ENCODE measurements at regions not wholly inside any gene's neighbourhood (a gene's known extent, or its start where the extent isn't known, plus 50 kb on each side); places are given as distances from the start of the nearest gene placed in this dataset.

DNA sequence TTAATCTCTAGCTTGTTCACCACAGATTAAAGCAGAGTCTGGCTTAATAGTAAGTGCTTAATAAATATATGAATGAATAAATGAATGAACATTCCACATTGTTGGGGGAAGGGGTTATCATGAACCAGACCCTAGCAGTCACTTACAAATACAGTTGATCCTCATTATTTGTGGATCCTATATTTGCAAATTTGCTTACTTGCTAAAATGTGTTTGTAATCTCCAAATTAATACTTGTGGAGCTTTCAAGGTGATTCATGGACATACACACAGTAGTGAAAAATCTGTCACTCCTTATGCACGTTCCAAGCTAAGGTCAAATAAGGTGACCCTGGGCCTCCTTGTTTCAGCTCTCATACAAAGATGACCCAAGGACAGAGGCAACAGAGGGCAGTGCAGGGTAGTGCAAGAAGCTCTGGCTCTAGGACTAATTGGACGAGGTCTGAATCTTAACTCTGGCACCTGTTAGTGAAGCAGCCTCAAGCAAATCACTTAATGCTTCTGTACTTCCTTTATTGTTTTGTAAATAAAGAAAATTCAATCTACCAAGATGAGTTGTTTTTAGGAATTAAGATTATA lies 112.8 kb upstream of the C2CD4B start:
- H3K9me3 ChIP-seq (ENCODE audit: control insufficient read depth, low read depth, low read length), result no peaks in the 10 kb centered on the region
- TF ChIP-seq, protein P1, sequence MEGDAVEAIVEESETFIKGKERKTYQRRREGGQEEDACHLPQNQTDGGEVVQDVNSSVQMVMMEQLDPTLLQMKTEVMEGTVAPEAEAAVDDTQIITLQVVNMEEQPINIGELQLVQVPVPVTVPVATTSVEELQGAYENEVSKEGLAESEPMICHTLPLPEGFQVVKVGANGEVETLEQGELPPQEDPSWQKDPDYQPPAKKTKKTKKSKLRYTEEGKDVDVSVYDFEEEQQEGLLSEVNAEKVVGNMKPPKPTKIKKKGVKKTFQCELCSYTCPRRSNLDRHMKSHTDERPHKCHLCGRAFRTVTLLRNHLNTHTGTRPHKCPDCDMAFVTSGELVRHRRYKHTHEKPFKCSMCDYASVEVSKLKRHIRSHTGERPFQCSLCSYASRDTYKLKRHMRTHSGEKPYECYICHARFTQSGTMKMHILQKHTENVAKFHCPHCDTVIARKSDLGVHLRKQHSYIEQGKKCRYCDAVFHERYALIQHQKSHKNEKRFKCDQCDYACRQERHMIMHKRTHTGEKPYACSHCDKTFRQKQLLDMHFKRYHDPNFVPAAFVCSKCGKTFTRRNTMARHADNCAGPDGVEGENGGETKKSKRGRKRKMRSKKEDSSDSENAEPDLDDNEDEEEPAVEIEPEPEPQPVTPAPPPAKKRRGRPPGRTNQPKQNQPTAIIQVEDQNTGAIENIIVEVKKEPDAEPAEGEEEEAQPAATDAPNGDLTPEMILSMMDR (optimal IDR thresholded peaks at IDR 0.05 in 1 of 3, IDR thresholded peaks at IDR 0.05 in 1 of 3, conservative IDR thresholded peaks at IDR 0.05 in 1 of 3; ENCODE audit: extremely low read depth in 1 of 3, insufficient read depth in 2 of 3, low read length in 3 of 3), result no peak
- no peak for TF ChIP-seq EZH2 (IDR thresholded peaks at IDR 0.05; ENCODE audit: low read length)
- no peak overlapping the region for H3K4me3 ChIP-seq (ENCODE audit: control insufficient read depth in 2 of 3, extremely low read depth in 1 of 3, insufficient read depth in 2 of 3, low read depth in 1 of 3, low read length in 3 of 3)
- H3K4me1 ChIP-seq (ENCODE audit: control insufficient read depth, extremely low read depth, insufficient read depth, low read length), result no peaks in the 10 kb centered on the region
- H3K4me2 ChIP-seq (ENCODE audit: control insufficient read depth, extremely low read depth, insufficient read depth, low read depth, low read length), result no peak overlapping the region
- dilution Hi-C loops (cut with MboI; ENCODE audit: extremely low pct_ligation_motif_present, low sequenced_read_pairs), result no loop called here
- FAIRE-seq (no peak), DNase-seq (ENCODE audit: low read depth, low spot score) (no peak)
- H3K27ac ChIP-seq (ENCODE audit: control insufficient read depth, insufficient read depth, low read length), result no peak overlapping the region
- H2AFZ ChIP-seq (ENCODE audit: control insufficient read depth, low read length), result no peak overlapping the region
- H3K79me2 ChIP-seq (ENCODE audit: control insufficient read depth, insufficient read depth, low read length), result no peaks in the 10 kb centered on the region
- no peaks in the 10 kb centered on the region for H3K9me1 ChIP-seq (ENCODE audit: control insufficient read depth, extremely low read depth, insufficient read depth, low read length)
- no peaks in the 10 kb centered on the region for H3K36me3 ChIP-seq (ENCODE audit: control insufficient read depth in 2 of 2, extremely low read depth in 1 of 2, insufficient read depth in 2 of 2, low read length in 2 of 2)
- no peaks in the 10 kb centered on the region for H3K27me3 ChIP-seq (ENCODE audit: control insufficient read depth, extremely low read depth, insufficient read depth, low read length)
- no peaks in the 10 kb centered on the region for H4K20me1 ChIP-seq (ENCODE audit: control insufficient read depth, extremely low read depth, insufficient read depth, low read length)
- no peak overlapping the region for H3K9ac ChIP-seq (ENCODE audit: control insufficient read depth, extremely low read depth, insufficient read depth, low read length)

DNA sequence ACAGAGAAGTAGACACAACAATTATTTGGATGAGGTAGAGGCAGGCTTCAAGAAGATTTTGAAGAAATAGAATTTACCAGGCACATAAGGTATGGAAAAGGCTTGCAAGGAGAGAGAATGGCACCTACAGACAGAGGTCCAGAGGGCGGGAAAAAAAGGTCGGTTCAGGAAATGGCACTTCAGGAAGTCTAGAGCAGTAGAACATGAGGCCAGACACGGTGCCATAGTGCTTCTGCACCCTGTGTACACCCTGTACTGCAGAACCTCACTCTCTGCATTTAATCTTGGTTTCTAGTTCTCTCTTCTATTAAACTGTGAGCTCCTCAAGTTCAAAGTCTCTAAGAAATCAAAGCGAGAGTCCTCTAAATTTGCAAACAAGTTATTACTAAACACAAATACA lies 113.4 kb upstream of the C2CD4B start:
- no peaks in the 10 kb centered on the region for H3K9me3 ChIP-seq (ENCODE audit: control insufficient read depth, low read depth, low read length)
- no peak overlapping the region for H2AFZ ChIP-seq (ENCODE audit: control insufficient read depth, low read length)
- no peak overlapping the region for H3K27ac ChIP-seq (ENCODE audit: control insufficient read depth, insufficient read depth, low read length)
- H3K9ac ChIP-seq (ENCODE audit: control insufficient read depth, extremely low read depth, insufficient read depth, low read length), result no peak overlapping the region
- no peaks in the 10 kb centered on the region for H4K20me1 ChIP-seq (ENCODE audit: control insufficient read depth, extremely low read depth, insufficient read depth, low read length)
- H3K79me2 ChIP-seq (ENCODE audit: control insufficient read depth, insufficient read depth, low read length), result no peaks in the 10 kb centered on the region
- dilution Hi-C loops (cut with MboI; ENCODE audit: extremely low pct_ligation_motif_present, low sequenced_read_pairs), result no loop called here
- no peak overlapping the region for H3K4me2 ChIP-seq (ENCODE audit: control insufficient read depth, extremely low read depth, insufficient read depth, low read depth, low read length)
- H3K4me3 ChIP-seq (ENCODE audit: control insufficient read depth in 2 of 3, extremely low read depth in 1 of 3, insufficient read depth in 2 of 3, low read depth in 1 of 3, low read length in 3 of 3), result no peak overlapping the region
- FAIRE-seq, result no peak
- H3K27me3 ChIP-seq (ENCODE audit: control insufficient read depth, extremely low read depth, insufficient read depth, low read length), result no peaks in the 10 kb centered on the region
- TF ChIP-seq, protein P1 (optimal IDR thresholded peaks at IDR 0.05 in 1 of 3, IDR thresholded peaks at IDR 0.05 in 1 of 3, conservative IDR thresholded peaks at IDR 0.05 in 1 of 3; ENCODE audit: extremely low read depth in 1 of 3, insufficient read depth in 2 of 3, low read length in 3 of 3), result no peak
- TF ChIP-seq EZH2 (IDR thresholded peaks at IDR 0.05; ENCODE audit: low read length), result no peak
- no peaks in the 10 kb centered on the region for H3K36me3 ChIP-seq (ENCODE audit: control insufficient read depth in 2 of 2, extremely low read depth in 1 of 2, insufficient read depth in 2 of 2, low read length in 2 of 2)
- H3K4me1 ChIP-seq (ENCODE audit: control insufficient read depth, extremely low read depth, insufficient read depth, low read length), result no peaks in the 10 kb centered on the region
- no peak for DNase-seq (ENCODE audit: low read depth, low spot score)
- H3K9me1 ChIP-seq (ENCODE audit: control insufficient read depth, extremely low read depth, insufficient read depth, low read length), result no peaks in the 10 kb centered on the region

Measured in keratinocyte (primary cell).